MM.1S (cell line): ENCODE measurements at regions not wholly inside any gene's neighbourhood (a gene's known extent, or its start where the extent isn't known, plus 50 kb on each side); places are given as distances from the start of the nearest gene placed in this dataset.

ENCODE experiments used
- EZH2phosphoT487 ChIP-seq: fragments of 300-600 bp; sonication (generic); IDR thresholded peaks from 2 replicates; pipeline ENCODE4 v1.6.1; 2018; ENCODE audit warnings: antibody characterized with exemption, low read length
- TF ChIP-seq, protein P1 (sequence below): fragments of 300-600 bp; sonication (generic); IDR thresholded peaks from 2 replicates; pipeline ENCODE4 v1.5.1; 2016; ENCODE audit warnings: antibody characterized with exemption, low read length, mixed read lengths

DNA sequence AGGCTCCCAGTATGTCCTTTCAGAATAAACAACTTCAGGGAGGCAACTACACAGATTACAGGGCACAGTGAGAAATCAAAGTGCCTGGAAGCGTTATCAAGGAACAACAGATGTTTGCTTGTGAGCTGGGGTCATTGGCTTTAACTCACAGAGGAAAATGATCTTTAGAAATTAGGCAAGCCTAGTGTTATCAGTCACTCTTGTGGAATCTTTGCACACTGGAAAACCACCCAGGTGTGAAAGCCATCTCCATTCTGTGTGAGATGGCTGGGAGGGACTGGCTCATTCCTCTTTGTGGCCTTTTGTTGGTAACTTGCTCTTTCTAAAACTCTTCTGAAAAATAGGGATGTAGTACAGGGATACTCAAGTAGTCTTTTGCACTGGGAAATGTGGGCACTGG lies 716.0 kb downstream of the XPNPEP1 start:
- TF ChIP-seq, protein P1, sequence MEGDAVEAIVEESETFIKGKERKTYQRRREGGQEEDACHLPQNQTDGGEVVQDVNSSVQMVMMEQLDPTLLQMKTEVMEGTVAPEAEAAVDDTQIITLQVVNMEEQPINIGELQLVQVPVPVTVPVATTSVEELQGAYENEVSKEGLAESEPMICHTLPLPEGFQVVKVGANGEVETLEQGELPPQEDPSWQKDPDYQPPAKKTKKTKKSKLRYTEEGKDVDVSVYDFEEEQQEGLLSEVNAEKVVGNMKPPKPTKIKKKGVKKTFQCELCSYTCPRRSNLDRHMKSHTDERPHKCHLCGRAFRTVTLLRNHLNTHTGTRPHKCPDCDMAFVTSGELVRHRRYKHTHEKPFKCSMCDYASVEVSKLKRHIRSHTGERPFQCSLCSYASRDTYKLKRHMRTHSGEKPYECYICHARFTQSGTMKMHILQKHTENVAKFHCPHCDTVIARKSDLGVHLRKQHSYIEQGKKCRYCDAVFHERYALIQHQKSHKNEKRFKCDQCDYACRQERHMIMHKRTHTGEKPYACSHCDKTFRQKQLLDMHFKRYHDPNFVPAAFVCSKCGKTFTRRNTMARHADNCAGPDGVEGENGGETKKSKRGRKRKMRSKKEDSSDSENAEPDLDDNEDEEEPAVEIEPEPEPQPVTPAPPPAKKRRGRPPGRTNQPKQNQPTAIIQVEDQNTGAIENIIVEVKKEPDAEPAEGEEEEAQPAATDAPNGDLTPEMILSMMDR = no peak
- no peak for TF ChIP-seq EZH2phosphoT487
